ENCODE measurements at regions not wholly inside any gene's neighbourhood (a gene's known extent, or its start where the extent isn't known, plus 50 kb on each side); places are given as distances from the start of the nearest gene placed in this dataset.
A peak's percentile ranks its signal among the peaks of the same experiment; 100 is the strongest.

GRCh38 chr12:24062642-24063245 is 113.3 kb upstream of the SOX5 start:
- TF ChIP-seq CTCF (IDR thresholded peaks at IDR 0.05; ENCODE audit: control extremely low read depth, extremely low read depth), result no peak
- DNase-seq (peak in 2 of 3 donors; percentile 24 to 28), ATAC-seq (ENCODE audit: insufficient read depth, low FRiP score) (no peak)
- Histone ChIP-seq H3K4me1 (ENCODE audit: control insufficient read depth in 5 of 5, insufficient read depth in 5 of 5, low read length in 5 of 5) (no peaks in the 10 kb centered on the region), H3K9ac (ENCODE audit: insufficient read depth in 1 of 2, low read length in 2 of 2) (no peak overlapping the region), H3K9me3 (ENCODE audit: control insufficient read depth in 4 of 4, insufficient read depth in 3 of 4, low read length in 3 of 4) (no peaks in the 10 kb centered on the region), H3K27ac (ENCODE audit: low read depth in 1 of 2, low read length in 1 of 2) (no peak overlapping the region), H3K4me3 (no peak overlapping the region), H3K36me3 (ENCODE audit: control insufficient read depth in 4 of 4, insufficient read depth in 4 of 4, low read length in 4 of 4) (no peaks in the 10 kb centered on the region), H3K27me3 (ENCODE audit: control insufficient read depth in 3 of 3, insufficient read depth in 3 of 3, low read length in 2 of 3) (no peaks in the 10 kb centered on the region)
- WGBS, 2 donors, result 84 to 93% methylated on average over 1 of the region's 1 CpG

DNA sequence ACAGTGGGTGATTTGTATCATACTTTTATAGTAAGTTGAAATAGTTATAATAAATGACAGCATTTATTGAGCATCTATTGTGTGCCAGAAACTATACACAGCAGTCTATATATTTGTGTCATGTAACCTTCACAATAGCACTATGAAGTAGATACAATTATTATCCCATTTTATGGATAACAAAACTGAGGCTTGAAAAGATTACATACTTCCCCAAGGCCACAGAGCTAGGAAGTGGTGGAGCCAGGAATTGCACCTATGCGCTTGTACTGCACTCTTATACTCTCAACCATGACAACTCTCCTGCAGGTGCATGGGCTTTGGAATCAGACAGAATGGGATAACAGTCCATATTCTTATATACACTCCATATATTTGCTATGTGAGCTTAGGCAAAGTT is 110.6 kb upstream of the SOX5 start:
- Histone ChIP-seq H3K4me3 (no peak overlapping the region), H3K9ac (ENCODE audit: insufficient read depth in 1 of 2, low read length in 2 of 2) (no peak overlapping the region), H3K27ac (ENCODE audit: low read depth in 1 of 2, low read length in 1 of 2) (no peak overlapping the region), H3K27me3 (ENCODE audit: control insufficient read depth in 3 of 3, insufficient read depth in 3 of 3, low read length in 2 of 3) (no peaks in the 10 kb centered on the region), H3K9me3 (ENCODE audit: control insufficient read depth in 4 of 4, insufficient read depth in 3 of 4, low read length in 3 of 4) (no peaks in the 10 kb centered on the region), H3K36me3 (ENCODE audit: control insufficient read depth in 4 of 4, insufficient read depth in 4 of 4, low read length in 4 of 4) (no peaks in the 10 kb centered on the region), H3K4me1 (ENCODE audit: control insufficient read depth in 5 of 5, insufficient read depth in 5 of 5, low read length in 5 of 5) (no peaks in the 10 kb centered on the region)
- WGBS, 2 donors, result 95 to 100% methylated on average over 1 of the region's 1 CpG
- TF ChIP-seq CTCF (IDR thresholded peaks at IDR 0.05; ENCODE audit: control extremely low read depth, extremely low read depth), result no peak
- no peak for DNase-seq
- no peak for ATAC-seq (ENCODE audit: insufficient read depth, low FRiP score)

- ATAC-seq (ENCODE audit: insufficient read depth, low FRiP score), result no peak
- Histone ChIP-seq H3K36me3 (ENCODE audit: control insufficient read depth in 4 of 4, insufficient read depth in 4 of 4, low read length in 4 of 4) (no peaks in the 10 kb centered on the region), H3K27ac (ENCODE audit: low read depth in 1 of 2, low read length in 1 of 2) (no peak overlapping the region), H3K4me3 (no peak overlapping the region), H3K27me3 (ENCODE audit: control insufficient read depth in 3 of 3, insufficient read depth in 3 of 3, low read length in 2 of 3) (no peaks in the 10 kb centered on the region), H3K4me1 (ENCODE audit: control insufficient read depth in 5 of 5, insufficient read depth in 5 of 5, low read length in 5 of 5) (no peaks in the 10 kb centered on the region), H3K9ac (ENCODE audit: insufficient read depth in 1 of 2, low read length in 2 of 2) (no peak overlapping the region), H3K9me3 (ENCODE audit: control insufficient read depth in 4 of 4, insufficient read depth in 3 of 4, low read length in 3 of 4) (no peaks in the 10 kb centered on the region)
- no peak for TF ChIP-seq CTCF (IDR thresholded peaks at IDR 0.05; ENCODE audit: control extremely low read depth, extremely low read depth)
- WGBS, 2 donors, result 87 to 89% methylated on average over 4 of the region's 4 CpGs
- DNase-seq, result no peak
These were observed 108.5 kb upstream of the SOX5 start for GRCh38 chr12:24057920-24058476.

- Histone ChIP-seq H3K4me1 (ENCODE audit: control insufficient read depth in 5 of 5, insufficient read depth in 5 of 5, low read length in 5 of 5) (no peaks in the 10 kb centered on the region), H3K36me3 (ENCODE audit: control insufficient read depth in 4 of 4, insufficient read depth in 4 of 4, low read length in 4 of 4) (no peaks in the 10 kb centered on the region), H3K9me3 (ENCODE audit: control insufficient read depth in 4 of 4, insufficient read depth in 3 of 4, low read length in 3 of 4) (no peaks in the 10 kb centered on the region), H3K9ac (ENCODE audit: insufficient read depth in 1 of 2, low read length in 2 of 2) (no peak overlapping the region), H3K4me3 (no peak overlapping the region), H3K27ac (ENCODE audit: low read depth in 1 of 2, low read length in 1 of 2) (no peak overlapping the region), H3K27me3 (ENCODE audit: control insufficient read depth in 3 of 3, insufficient read depth in 3 of 3, low read length in 2 of 3) (no peaks in the 10 kb centered on the region)
- TF ChIP-seq CTCF (IDR thresholded peaks at IDR 0.05; ENCODE audit: control extremely low read depth, extremely low read depth), result no peak
- DNase-seq, result no peak
- WGBS, 2 donors, result 61 to 75% methylated on average over 1 of the region's 1 CpG
- no peak for ATAC-seq (ENCODE audit: insufficient read depth, low FRiP score)
These were observed 106.3 kb upstream of the SOX5 start for GRCh38 chr12:24055747-24056146.
